HepG2 (cell line): ENCODE measurements at regions not wholly inside any gene's neighbourhood (a gene's known extent, or its start where the extent isn't known, plus 50 kb on each side); places are given as distances from the start of the nearest gene placed in this dataset.

ENCODE experiments used
- ARNTL ChIP-seq: sonication (generic); formaldehyde crosslinking; IDR thresholded peaks from 2 replicates; pipeline ENCODE4 v1.4.0; 2020; ENCODE audit warnings: mild to moderate bottlenecking, missing genetic modification reagents
- EEA1 ChIP-seq: sonication (generic); formaldehyde crosslinking; IDR thresholded peaks from 2 replicates; pipeline ENCODE4 v1.5.1; 2020; ENCODE audit warnings: mild to moderate bottlenecking, missing genetic modification reagents, borderline replicate concordance
- HNF4G ChIP-seq, 2 experiments: sonication (generic) in 1 of 2; formaldehyde crosslinking in 1 of 2; IDR thresholded peaks; 2 replicates each; pipeline versions ENCODE4 v1.4.0 to v1.6.1; 2011 to 2020; ENCODE audit warnings: borderline replicate concordance in 2 of 2, low read depth in 2 of 2, mild to moderate bottlenecking in 2 of 2, low read length in 1 of 2, missing genetic modification reagents in 1 of 2, moderate library complexity in 1 of 2
- HOXA7 ChIP-seq: sonication (generic); formaldehyde crosslinking; IDR thresholded peaks from 2 replicates; pipeline ENCODE4 v1.8.1; 2022; ENCODE audit warnings: mild to moderate bottlenecking, missing genetic modification reagents, moderate library complexity
- KDM1A ChIP-seq: IDR thresholded peaks from 2 replicates; pipeline ENCODE4 v1.6.1; 2016; ENCODE audit warnings: missing compliant biosample characterization
- KDM6A ChIP-seq: IDR thresholded peaks from 2 replicates; pipeline ENCODE4 v1.6.1; 2016; ENCODE audit warnings: low read depth
- KMT2A ChIP-seq: sonication (generic); formaldehyde crosslinking; IDR thresholded peaks from 2 replicates; pipeline ENCODE4 v1.4.0; 2020; ENCODE audit warnings: missing genetic modification reagents
- POLR2A ChIP-seq, 2 experiments: IDR thresholded peaks; 2 replicates each; pipeline ENCODE4 v1.6.1; 2011; ENCODE audit warnings: low read depth in 2 of 2, low read length in 2 of 2, mild to moderate bottlenecking in 1 of 2, moderate library complexity in 1 of 2; ENCODE audit not compliant: insufficient read depth in 1 of 2
- PRPF4 ChIP-seq: fragments of 200-400 bp; formaldehyde crosslinking; IDR thresholded peaks from 2 replicates; pipeline ENCODE4 v1.6.1; 2016; ENCODE audit warnings: low read length, low read depth; ENCODE audit not compliant: poor library complexity, severe bottlenecking
- RBAK ChIP-seq: sonication (generic); formaldehyde crosslinking; IDR thresholded peaks from 2 replicates; pipeline ENCODE4 v1.5.1; 2020; ENCODE audit warnings: mild to moderate bottlenecking, missing genetic modification reagents
- RNF2 ChIP-seq: fragments of 450-650 bp; conservative IDR thresholded peaks from 2 replicates; pipeline ENCODE4 v1.6.1; 2016; ENCODE audit warnings: low read depth
- RXRB ChIP-seq: IDR thresholded peaks from 2 replicates; pipeline ENCODE4 v1.6.1; 2016; ENCODE audit warnings: borderline replicate concordance, missing genetic modification reagents, missing compliant biosample characterization
- SIN3A ChIP-seq: IDR thresholded peaks from 2 replicates; pipeline ENCODE4 v1.6.1; 2011; ENCODE audit warnings: low read depth, mild to moderate bottlenecking, control low read depth, low read length, borderline replicate concordance
- SMARCE1 ChIP-seq: fragments of 450-650 bp; IDR thresholded peaks from 2 replicates; pipeline ENCODE4 v1.6.1; 2017; ENCODE audit warnings: borderline replicate concordance
- SP5 ChIP-seq: IDR thresholded peaks from 2 replicates; pipeline ENCODE4 v1.6.1; 2016; ENCODE audit warnings: low read depth, borderline replicate concordance
- SRY ChIP-seq: sonication (generic); formaldehyde crosslinking; IDR thresholded peaks from 2 replicates; pipeline ENCODE4 v1.8.0; 2022; ENCODE audit warnings: mild to moderate bottlenecking, missing genetic modification reagents
- TCF7 ChIP-seq: sonication (generic); IDR thresholded peaks from 2 replicates; pipeline ENCODE4 v1.6.1; 2016; ENCODE audit warnings: antibody characterized with exemption, low read depth
- ZNF234 ChIP-seq: sonication (generic); formaldehyde crosslinking; conservative IDR thresholded peaks from 2 replicates; pipeline ENCODE4 v1.5.1; 2020; ENCODE audit warnings: mild to moderate bottlenecking, missing genetic modification reagents
- ZNF30 ChIP-seq: sonication (generic); formaldehyde crosslinking; IDR thresholded peaks from 2 replicates; pipeline ENCODE4 v1.5.0; 2020; ENCODE audit warnings: mild to moderate bottlenecking, missing genetic modification reagents
- ZNF549 ChIP-seq: sonication (generic); formaldehyde crosslinking; IDR thresholded peaks from 2 replicates; pipeline ENCODE4 v1.5.0; 2020; ENCODE audit warnings: missing genetic modification reagents
- ZNF615 ChIP-seq: sonication (generic); formaldehyde crosslinking; IDR thresholded peaks from 2 replicates; pipeline ENCODE4 v1.5.0; 2020; ENCODE audit warnings: mild to moderate bottlenecking, missing genetic modification reagents, borderline replicate concordance
- ZNF709 ChIP-seq: sonication (generic); formaldehyde crosslinking; IDR thresholded peaks from 2 replicates; pipeline ENCODE4 v1.5.0; 2020; ENCODE audit warnings: mild to moderate bottlenecking, missing genetic modification reagents
- ZNF761 ChIP-seq: sonication (generic); formaldehyde crosslinking; conservative IDR thresholded peaks from 2 replicates; pipeline ENCODE4 v1.4.0; 2020; ENCODE audit warnings: mild to moderate bottlenecking, missing genetic modification reagents
- ZNF878 ChIP-seq: sonication (generic); formaldehyde crosslinking; IDR thresholded peaks from 2 replicates; pipeline ENCODE4 v1.8.1; 2023; ENCODE audit warnings: mild to moderate bottlenecking, missing genetic modification reagents, moderate library complexity
- TF ChIP-seq, protein P1 (sequence below): IDR thresholded peaks from 2 replicates; pipeline ENCODE4 v1.6.1; 2016; ENCODE audit warnings: mild to moderate bottlenecking, missing biosample characterization, missing genetic modification reagents
- TF ChIP-seq, protein P2 (sequence below): sonication (generic); formaldehyde crosslinking; IDR thresholded peaks from 2 replicates; pipeline ENCODE4 v1.4.0; 2020; ENCODE audit warnings: missing genetic modification reagents
- TF ChIP-seq, protein P3 (sequence below): sonication (generic); formaldehyde crosslinking; IDR thresholded peaks from 2 replicates; pipeline ENCODE4 v1.5.0; 2020; ENCODE audit warnings: missing genetic modification reagents
- TF ChIP-seq, protein P4 (sequence below): IDR thresholded peaks from 2 replicates; pipeline ENCODE4 v1.6.1; 2016

DNA sequence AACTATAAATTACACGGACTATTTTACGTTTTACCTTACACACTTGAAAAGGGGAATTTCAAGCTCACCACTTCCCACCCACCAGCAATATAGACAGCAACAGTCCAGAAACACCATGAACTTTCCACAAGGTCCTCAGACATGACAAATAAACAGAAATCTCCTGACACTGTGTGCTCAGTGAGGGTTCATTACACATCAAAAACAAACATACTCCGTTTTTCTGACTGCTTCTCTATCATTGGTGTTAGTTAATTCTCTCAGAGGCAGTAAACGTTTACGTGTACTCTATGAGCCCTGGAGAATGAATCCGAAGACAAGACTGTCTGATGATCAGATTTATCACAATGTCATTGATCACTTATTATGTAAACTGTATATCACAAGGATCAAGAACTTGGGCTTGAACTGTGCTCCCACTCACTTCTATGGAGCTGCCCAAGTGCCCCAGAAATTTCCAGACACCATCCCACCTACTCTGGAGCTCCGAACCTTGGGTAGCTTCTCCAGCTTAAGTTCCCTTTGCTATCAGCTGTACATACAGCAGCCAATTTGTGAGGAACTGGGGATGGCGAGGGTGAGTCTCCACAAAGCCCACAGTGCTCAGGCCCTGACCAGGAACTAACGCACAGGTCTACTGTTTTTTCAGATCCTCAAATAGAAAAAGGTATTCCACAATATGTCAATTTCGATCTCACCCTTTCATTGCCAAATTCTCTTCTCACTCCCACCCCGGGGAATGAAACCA lies 86.0 kb downstream of the ALDH8A1 start (continued):
- TF ChIP-seq TCF7 (no peak), KMT2A (no peak), RXRB (peak; percentile 68), ZNF30 (CRISPR knock-in tag) (no peak), HNF4G (IDR thresholded peaks at IDR 0.05; ENCODE audit: borderline replicate concordance, low read depth, low read length) (no peak), HNF4G (CRISPR knock-in tag; IDR thresholded peaks at IDR 0.05; ENCODE audit: borderline replicate concordance, low read depth) (no peak), SRY (no peak), ZNF878 (CRISPR knock-in tag) (no peak), KDM1A (CRISPR knock-in tag) (no peak), KDM6A (CRISPR knock-in tag) (no peak), SIN3A (no peak), POLR2A (IDR thresholded peaks at IDR 0.05; ENCODE audit: insufficient read depth in 1 of 2, low read depth in 2 of 2, low read length in 2 of 2) (no peak), ZNF549 (CRISPR knock-in tag) (no peak), ZNF615 (CRISPR knock-in tag) (no peak), RNF2 (no peak), SP5 (CRISPR knock-in tag) (no peak), ZNF761 (CRISPR knock-in tag) (no peak), SMARCE1 (no peak), EEA1 (CRISPR knock-in tag) (no peak), PRPF4 (no peak), ZNF234 (no peak), RBAK (CRISPR knock-in tag) (no peak), ZNF709 (no peak), ARNTL (CRISPR knock-in tag) (no peak), HOXA7 (no peak)
- TF ChIP-seq, protein P1, sequence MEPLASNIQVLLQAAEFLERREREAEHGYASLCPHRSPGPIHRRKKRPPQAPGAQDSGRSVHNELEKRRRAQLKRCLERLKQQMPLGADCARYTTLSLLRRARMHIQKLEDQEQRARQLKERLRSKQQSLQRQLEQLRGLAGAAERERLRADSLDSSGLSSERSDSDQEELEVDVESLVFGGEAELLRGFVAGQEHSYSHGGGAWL, result no peak
- TF ChIP-seq, protein P2, sequence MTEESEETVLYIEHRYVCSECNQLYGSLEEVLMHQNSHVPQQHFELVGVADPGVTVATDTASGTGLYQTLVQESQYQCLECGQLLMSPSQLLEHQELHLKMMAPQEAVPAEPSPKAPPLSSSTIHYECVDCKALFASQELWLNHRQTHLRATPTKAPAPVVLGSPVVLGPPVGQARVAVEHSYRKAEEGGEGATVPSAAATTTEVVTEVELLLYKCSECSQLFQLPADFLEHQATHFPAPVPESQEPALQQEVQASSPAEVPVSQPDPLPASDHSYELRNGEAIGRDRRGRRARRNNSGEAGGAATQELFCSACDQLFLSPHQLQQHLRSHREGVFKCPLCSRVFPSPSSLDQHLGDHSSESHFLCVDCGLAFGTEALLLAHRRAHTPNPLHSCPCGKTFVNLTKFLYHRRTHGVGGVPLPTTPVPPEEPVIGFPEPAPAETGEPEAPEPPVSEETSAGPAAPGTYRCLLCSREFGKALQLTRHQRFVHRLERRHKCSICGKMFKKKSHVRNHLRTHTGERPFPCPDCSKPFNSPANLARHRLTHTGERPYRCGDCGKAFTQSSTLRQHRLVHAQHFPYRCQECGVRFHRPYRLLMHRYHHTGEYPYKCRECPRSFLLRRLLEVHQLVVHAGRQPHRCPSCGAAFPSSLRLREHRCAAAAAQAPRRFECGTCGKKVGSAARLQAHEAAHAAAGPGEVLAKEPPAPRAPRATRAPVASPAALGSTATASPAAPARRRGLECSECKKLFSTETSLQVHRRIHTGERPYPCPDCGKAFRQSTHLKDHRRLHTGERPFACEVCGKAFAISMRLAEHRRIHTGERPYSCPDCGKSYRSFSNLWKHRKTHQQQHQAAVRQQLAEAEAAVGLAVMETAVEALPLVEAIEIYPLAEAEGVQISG (CRISPR knock-in tag), result no peak
- TF ChIP-seq, protein P3, sequence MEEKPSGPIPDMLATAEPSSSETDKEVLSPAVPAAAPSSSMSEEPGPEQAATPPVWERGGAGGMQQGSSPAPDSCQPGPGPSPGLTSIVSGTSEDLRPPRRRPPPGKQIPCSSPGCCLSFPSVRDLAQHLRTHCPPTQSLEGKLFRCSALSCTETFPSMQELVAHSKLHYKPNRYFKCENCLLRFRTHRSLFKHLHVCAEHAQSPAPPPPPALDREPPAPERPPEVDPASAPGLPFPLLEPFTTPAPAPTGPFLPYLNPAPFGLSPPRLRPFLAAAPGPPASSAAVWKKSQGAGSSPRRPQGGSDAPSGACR (CRISPR knock-in tag), result no peak
- TF ChIP-seq, protein P4, sequence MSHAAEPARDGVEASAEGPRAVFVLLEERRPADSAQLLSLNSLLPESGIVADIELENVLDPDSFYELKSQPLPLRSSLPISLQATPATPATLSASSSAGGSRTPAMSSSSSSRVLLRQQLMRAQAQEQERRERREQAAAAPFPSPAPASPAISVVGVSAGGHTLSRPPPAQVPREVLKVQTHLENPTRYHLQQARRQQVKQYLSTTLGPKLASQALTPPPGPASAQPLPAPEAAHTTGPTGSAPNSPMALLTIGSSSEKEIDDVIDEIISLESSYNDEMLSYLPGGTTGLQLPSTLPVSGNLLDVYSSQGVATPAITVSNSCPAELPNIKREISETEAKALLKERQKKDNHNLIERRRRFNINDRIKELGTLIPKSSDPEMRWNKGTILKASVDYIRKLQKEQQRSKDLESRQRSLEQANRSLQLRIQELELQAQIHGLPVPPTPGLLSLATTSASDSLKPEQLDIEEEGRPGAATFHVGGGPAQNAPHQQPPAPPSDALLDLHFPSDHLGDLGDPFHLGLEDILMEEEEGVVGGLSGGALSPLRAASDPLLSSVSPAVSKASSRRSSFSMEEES, result 0 out of 2 replicates have a peak, but pooled peaks have one; percentile 22
